Neuronal stem cell (in vitro differentiated cells): ENCODE measurements at regions not wholly inside any gene's neighbourhood (a gene's known extent, or its start where the extent isn't known, plus 50 kb on each side); places are given as distances from the start of the nearest gene placed in this dataset.
A peak's percentile ranks its signal among the peaks of the same experiment; 100 is the strongest.

Experiments
- DNase-seq: peaks from one replicate; pipeline ENCODE4 v3.0.0-alpha.2; 2013; ENCODE audit warnings: low spot score
- H2AFZ ChIP-seq: one replicate; pipeline ENCODE4 v1.6.1; 2013; ENCODE audit warnings: mild to moderate bottlenecking, low read length, inconsistent platforms
- H2AK5ac ChIP-seq: 2 replicates; pipeline ENCODE4 v1.6.1; 2013; ENCODE audit warnings: low read depth, mild to moderate bottlenecking, inconsistent platforms, low read length, moderate library complexity, mixed read lengths
- H2BK120ac ChIP-seq: 2 replicates; pipeline ENCODE4 v1.6.1; 2013; ENCODE audit warnings: low read depth, mild to moderate bottlenecking, inconsistent platforms, low read length, moderate library complexity, mixed read lengths
- H2BK12ac ChIP-seq: one replicate; pipeline ENCODE4 v1.6.1; 2013; ENCODE audit warnings: low read length, inconsistent platforms
- H2BK15ac ChIP-seq: 2 replicates; pipeline ENCODE4 v1.6.1; 2013; ENCODE audit warnings: mild to moderate bottlenecking, low read length, inconsistent platforms, mixed read lengths
- H2BK5ac ChIP-seq: one replicate; pipeline ENCODE4 v1.6.1; 2013; ENCODE audit warnings: inconsistent platforms, mild to moderate bottlenecking, low read length, moderate library complexity
- H3K14ac ChIP-seq: one replicate; pipeline ENCODE4 v1.6.1; 2013; ENCODE audit warnings: low read length, inconsistent platforms
- H3K18ac ChIP-seq: 2 replicates; pipeline ENCODE4 v1.6.1; 2013; ENCODE audit warnings: low read length, inconsistent platforms
- H3K23ac ChIP-seq: 2 replicates; pipeline ENCODE4 v1.6.1; 2013; ENCODE audit warnings: low read depth, mild to moderate bottlenecking, mixed read lengths, low read length, inconsistent platforms; ENCODE audit not compliant: poor library complexity
- H3K27ac ChIP-seq: replicated peaks from 3 replicates; pipeline ENCODE4 v1.5.1; 2013; ENCODE audit warnings: low read length, inconsistent platforms
- H3K27me3 ChIP-seq, 3 experiments: 2 replicates each; pipeline ENCODE4 v1.6.1; 2013; ENCODE audit warnings: low read length in 3 of 3, mild to moderate bottlenecking in 2 of 3, inconsistent platforms in 1 of 3, low read depth in 1 of 3, mixed read lengths in 1 of 3, moderate library complexity in 1 of 3; ENCODE audit not compliant: control insufficient read depth in 3 of 3, insufficient read depth in 3 of 3
- H3K36me3 ChIP-seq, 2 donors: replicated peaks in 1 of 2; 2 replicates each; pipeline ENCODE4 v1.6.1; 2013; ENCODE audit warnings: low read length in 2 of 2; ENCODE audit not compliant: control insufficient read depth in 2 of 2, insufficient read depth in 2 of 2
- H3K4ac ChIP-seq: 2 replicates; pipeline ENCODE4 v1.6.1; 2013; ENCODE audit warnings: inconsistent platforms, mild to moderate bottlenecking, low read length, moderate library complexity
- H3K4me1 ChIP-seq, 2 donors: 1 replicate in 1 of 2; 2 replicates in 1 of 2; pipeline ENCODE4 v1.6.1; 2013; ENCODE audit warnings: low read length in 2 of 2, low read depth in 1 of 2; ENCODE audit not compliant: control insufficient read depth in 2 of 2, insufficient read depth in 1 of 2
- H3K4me2 ChIP-seq: one replicate; pipeline ENCODE4 v1.6.1; 2013; ENCODE audit warnings: mild to moderate bottlenecking, low read length, inconsistent platforms; ENCODE audit not compliant: insufficient read depth, poor library complexity, severe bottlenecking
- H3K4me3 ChIP-seq, 2 donors: 2 replicates each; pipeline ENCODE4 v1.5.1; 2013; ENCODE audit warnings: low read length in 2 of 2, mild to moderate bottlenecking in 2 of 2, inconsistent platforms in 1 of 2, moderate library complexity in 1 of 2
- H3K79me1 ChIP-seq: one replicate; pipeline ENCODE4 v1.6.1; 2013; ENCODE audit warnings: low read depth, mild to moderate bottlenecking, inconsistent platforms, low read length, moderate library complexity
- H3K9ac ChIP-seq: one replicate; pipeline ENCODE4 v1.6.1; 2013; ENCODE audit warnings: mild to moderate bottlenecking, low read depth, low read length, inconsistent platforms; ENCODE audit not compliant: poor library complexity
- H3K9me3 ChIP-seq, 2 donors: replicated peaks in 1 of 2; 2 replicates each; pipeline versions ENCODE3 to v1.6.1; 2013; ENCODE audit warnings: low read length in 2 of 2, mild to moderate bottlenecking in 2 of 2, inconsistent platforms in 1 of 2, low read depth in 1 of 2, mixed read lengths in 1 of 2, moderate library complexity in 1 of 2; ENCODE audit not compliant: control insufficient read depth in 2 of 2, insufficient read depth in 1 of 2
- H4K8ac ChIP-seq: one replicate; pipeline ENCODE4 v1.6.1; 2013; ENCODE audit warnings: low read depth, mild to moderate bottlenecking, inconsistent platforms, low read length, moderate library complexity
- H4K91ac ChIP-seq: one replicate; pipeline ENCODE4 v1.6.1; 2013; ENCODE audit warnings: low read length, low read depth, mild to moderate bottlenecking, inconsistent platforms; ENCODE audit not compliant: poor library complexity
- WGBS, 2 donors: extraction: QIAGEN DNeasy Blood & Tissue Kit; methylation state at CpG; one replicate each; pipeline ENCODE4 v1.1.7; 2013; ENCODE audit warnings: missing lambda C conversion rate in 2 of 2, mixed read lengths in 1 of 2; ENCODE audit not compliant: insufficient read length in 2 of 2, insufficient replicate concordance in 1 of 2; ENCODE audit errors: extremely low coverage in 2 of 2; 5-methylcytosine and 5-hydroxymethylcytosine counted together

DNA sequence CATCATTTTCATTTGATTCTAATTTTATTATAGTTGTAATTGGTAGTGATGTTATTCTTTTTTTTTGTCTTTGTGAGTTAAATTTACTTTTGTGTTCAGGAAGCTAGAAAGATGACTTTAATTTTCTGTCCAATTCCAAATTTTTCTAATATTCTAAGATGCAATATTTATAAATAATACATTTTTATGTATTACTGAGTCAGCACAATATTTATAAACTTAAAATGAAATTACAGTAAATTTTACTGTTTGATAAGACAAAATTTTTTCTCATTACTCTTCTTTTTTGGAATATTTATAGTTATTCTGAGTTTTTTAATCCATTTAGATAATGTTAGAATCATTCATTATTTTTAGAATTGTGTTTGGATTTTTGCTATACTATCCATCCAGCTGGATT, 1637.9 kb upstream of the ACO1 start:
- H2AFZ ChIP-seq: no peak overlapping the region
- H2BK5ac ChIP-seq: no peak overlapping the region
- no peak overlapping the region for H3K27ac ChIP-seq
- H3K9me3 ChIP-seq: no peaks in the 10 kb centered on the region
- H2BK15ac ChIP-seq: no peak overlapping the region
- no peak overlapping the region for H2AK5ac ChIP-seq
- H4K91ac ChIP-seq: no peak overlapping the region
- no peak overlapping the region for H4K8ac ChIP-seq
- no peaks in the 10 kb centered on the region for H3K79me1 ChIP-seq
- no peak overlapping the region for H3K9ac ChIP-seq
- H3K18ac ChIP-seq: no peak overlapping the region
- H3K4me1 ChIP-seq: no peaks in the 10 kb centered on the region
- no peaks in the 10 kb centered on the region for H3K36me3 ChIP-seq
- no peaks in the 10 kb centered on the region for H3K27me3 ChIP-seq
- H2BK12ac ChIP-seq: no peak overlapping the region
- no peak overlapping the region for H3K14ac ChIP-seq
- no peak overlapping the region for H3K4ac ChIP-seq
- H2BK120ac ChIP-seq: no peak overlapping the region
- no peak overlapping the region for H3K4me3 ChIP-seq
- H3K4me2 ChIP-seq: no peak overlapping the region
- no peak for DNase-seq
- H3K23ac ChIP-seq: no peak overlapping the region

DNA sequence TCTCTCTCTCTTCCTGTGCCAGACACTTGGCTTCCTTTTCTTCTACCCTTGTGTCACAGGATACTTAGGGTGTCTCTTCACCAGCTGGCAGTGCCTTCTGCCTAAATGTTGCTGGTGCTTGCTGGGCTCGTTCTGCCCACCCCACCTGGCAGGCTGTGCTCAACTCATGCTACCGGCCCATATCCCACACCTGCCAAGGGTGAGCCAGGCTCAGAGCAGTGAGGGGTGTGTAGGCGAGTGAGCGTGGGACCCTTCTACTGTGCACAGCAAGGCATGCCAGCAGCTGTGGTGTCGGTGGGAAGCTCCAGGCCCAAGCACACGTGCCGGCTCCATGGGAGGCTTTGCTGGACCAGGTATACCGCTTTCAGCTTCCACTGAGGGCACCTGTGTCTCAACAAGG, 1626.7 kb upstream of the ACO1 start:
- Histone ChIP-seq H3K4ac (no peak overlapping the region), H3K4me3 (no peak overlapping the region), H3K9ac (no peak overlapping the region), H3K14ac (no peak overlapping the region), H3K4me2 (no peak overlapping the region), H2BK12ac (no peak overlapping the region), H3K23ac (no peak overlapping the region), H2BK5ac (no peak overlapping the region), H3K4me1 (no peaks in the 10 kb centered on the region), H4K8ac (no peak overlapping the region), H2BK120ac (no peak overlapping the region), H3K79me1 (no peaks in the 10 kb centered on the region), H2BK15ac (no peak overlapping the region), H3K27me3 (no peaks in the 10 kb centered on the region), H3K18ac (peak overlapping the region; percentile 20), H2AFZ (no peak overlapping the region), H2AK5ac (no peak overlapping the region), H4K91ac (no peak overlapping the region), H3K27ac (no peak overlapping the region), H3K9me3 (peaks cover 4 to 8% of the 10 kb centered on the region in 2 donors), H3K36me3 (no peaks in the 10 kb centered on the region)
- no CpG with 5 or more reads among the region's 8 CpGs for WGBS, 2 donors
- DNase-seq: no peak

DNA sequence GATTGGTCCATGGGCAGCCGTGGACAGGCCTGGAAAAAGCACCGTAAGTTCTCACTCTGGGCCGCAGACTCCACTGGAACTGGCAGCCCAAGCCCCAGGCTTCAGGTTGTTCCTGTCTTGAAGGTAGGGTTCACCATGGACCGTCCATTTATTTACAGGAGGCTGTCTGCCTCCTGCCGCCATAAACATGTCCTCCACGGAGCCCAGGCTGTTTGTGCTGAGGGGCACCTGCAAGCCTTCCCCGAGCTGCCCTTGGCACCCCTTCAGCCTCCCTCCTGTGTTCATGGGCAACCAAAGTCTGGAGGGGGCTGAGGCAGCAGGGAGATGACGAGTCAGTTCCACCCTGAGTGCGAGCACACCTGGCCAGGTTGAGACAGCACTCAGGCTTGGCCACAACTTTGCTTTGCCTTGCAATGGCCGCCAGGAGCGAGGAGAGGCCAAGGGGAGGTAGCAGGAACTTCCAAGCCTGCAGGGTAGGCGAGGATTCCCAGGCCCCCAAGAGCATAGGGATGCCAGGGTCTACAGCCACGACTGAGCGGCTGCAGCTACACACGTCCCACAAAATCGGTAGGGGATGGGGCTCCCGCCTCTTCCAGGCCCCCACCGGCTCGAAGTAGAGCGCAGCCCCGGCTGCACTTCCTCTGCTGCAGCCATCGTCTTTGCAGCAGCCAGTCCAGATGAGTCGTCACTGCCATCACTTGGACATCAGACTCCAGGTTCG, 1625.6 kb upstream of the ACO1 start:
- DNase-seq: no peak
- H3K9me3 ChIP-seq: peaks cover 4 to 8% of the 10 kb centered on the region in 2 donors
- WGBS, 2 donors: no CpG with 5 or more reads among the region's 24 CpGs
- H3K4me1 ChIP-seq: no peaks in the 10 kb centered on the region
- H3K4me3 ChIP-seq: no peak overlapping the region
- no peak overlapping the region for H4K91ac ChIP-seq
- H3K9ac ChIP-seq: no peak overlapping the region
- H3K4me2 ChIP-seq: no peak overlapping the region
- peak overlapping the region; percentile 46 for H2AK5ac ChIP-seq
- H3K36me3 ChIP-seq: no peaks in the 10 kb centered on the region
- no peaks in the 10 kb centered on the region for H3K27me3 ChIP-seq
- peak overlapping the region; percentile 6 for H3K23ac ChIP-seq
- H2AFZ ChIP-seq: no peak overlapping the region
- no peaks in the 10 kb centered on the region for H3K79me1 ChIP-seq
- H3K4ac ChIP-seq: no peak overlapping the region
- no peak overlapping the region for H2BK12ac ChIP-seq
- peak overlapping the region; percentile 12 for H2BK15ac ChIP-seq
- H3K14ac ChIP-seq: peak overlapping the region; percentile 21
- no peak overlapping the region for H2BK5ac ChIP-seq
- no peak overlapping the region for H3K27ac ChIP-seq
- no peak overlapping the region for H4K8ac ChIP-seq
- H3K18ac ChIP-seq: peak overlapping the region; percentile 71
- no peak overlapping the region for H2BK120ac ChIP-seq

DNA sequence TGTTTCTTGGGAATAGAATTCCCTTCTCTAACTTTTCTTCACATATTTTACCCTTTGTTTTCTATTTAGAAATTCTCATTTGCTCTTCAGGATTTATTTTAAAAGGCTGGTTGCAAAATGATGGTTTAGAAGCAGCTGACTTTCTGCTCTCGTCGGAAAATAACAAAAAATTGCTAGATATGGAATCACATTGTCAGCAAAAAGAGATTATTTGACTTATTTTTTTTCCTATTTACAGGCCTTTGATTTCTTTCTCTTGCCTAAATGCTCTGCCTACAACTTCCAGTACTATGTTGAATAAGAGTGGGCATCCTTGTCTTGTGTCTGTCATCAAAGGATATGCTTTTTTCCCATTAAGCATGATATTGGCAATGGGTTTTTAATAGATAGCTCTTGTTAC, 1619.1 kb upstream of the ACO1 start:
- H4K8ac ChIP-seq: no peak overlapping the region
- H3K79me1 ChIP-seq: no peaks in the 10 kb centered on the region
- H3K27me3 ChIP-seq: no peaks in the 10 kb centered on the region
- H2AK5ac ChIP-seq: no peak overlapping the region
- no peaks in the 10 kb centered on the region for H3K4me1 ChIP-seq
- no peaks in the 10 kb centered on the region for H3K36me3 ChIP-seq
- H2AFZ ChIP-seq: no peak overlapping the region
- no peak overlapping the region for H3K4me2 ChIP-seq
- no CpG with 5 or more reads among the region's 2 CpGs for WGBS, 2 donors
- H3K4me3 ChIP-seq: no peak overlapping the region
- H4K91ac ChIP-seq: no peak overlapping the region
- H3K9ac ChIP-seq: no peak overlapping the region
- H3K14ac ChIP-seq: no peak overlapping the region
- H2BK120ac ChIP-seq: no peak overlapping the region
- H3K27ac ChIP-seq: no peak overlapping the region
- no peak overlapping the region for H3K18ac ChIP-seq
- no peak overlapping the region for H3K23ac ChIP-seq
- no peak overlapping the region for H2BK5ac ChIP-seq
- no peaks in the 10 kb centered on the region for H3K9me3 ChIP-seq
- no peak for DNase-seq
- H2BK15ac ChIP-seq: no peak overlapping the region
- no peak overlapping the region for H3K4ac ChIP-seq
- no peak overlapping the region for H2BK12ac ChIP-seq
